ENCODE measurements at regions not wholly inside any gene's neighbourhood (a gene's known extent, or its start where the extent isn't known, plus 50 kb on each side); places are given as distances from the start of the nearest gene placed in this dataset.

DNA sequence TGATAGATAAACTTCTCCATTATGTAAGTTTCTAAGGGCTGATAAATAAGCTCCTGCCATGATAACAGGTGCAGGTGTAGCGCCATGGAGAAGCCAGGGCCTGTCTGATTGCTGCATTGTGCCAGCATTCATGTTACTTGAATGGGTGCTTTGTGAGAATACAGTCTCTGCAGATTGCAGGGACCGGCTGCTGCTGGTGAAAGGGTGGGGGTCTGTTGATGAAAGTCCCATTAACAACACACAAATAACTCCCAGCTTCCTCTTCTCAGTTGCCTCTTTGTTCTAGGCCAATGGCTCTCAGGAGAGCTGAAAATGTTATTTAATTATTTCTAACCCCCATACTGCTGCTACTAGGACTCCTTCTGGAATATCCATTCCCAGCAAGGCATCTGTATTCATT lies 77.2 kb downstream of the RTP4 start:
- ChIA-PET CTCF (no interaction called here), POLR2A (no interaction called here)
- H3K4me3 Mint-ChIP-seq, result no peak overlapping the region
- Histone ChIP-seq H3K36me3 (ENCODE audit: insufficient read depth, low read length) (no peaks in the 10 kb centered on the region), H3K4me3 (ENCODE audit: low read length) (no peak overlapping the region), H3K4me1 (ENCODE audit: insufficient read depth, low read length) (no peaks in the 10 kb centered on the region), H3K27me3 (ENCODE audit: insufficient read depth, low read length, poor library complexity, severe bottlenecking) (no peaks in the 10 kb centered on the region), H3K9me3 (ENCODE audit: low read length) (no peaks in the 10 kb centered on the region), H3K27ac (ENCODE audit: low read depth, low read length) (no peak overlapping the region)
- no peaks in the 10 kb centered on the region for H3K27me3 Mint-ChIP-seq
- H3K36me3 Mint-ChIP-seq, result no peaks in the 10 kb centered on the region
- no peak for DNase-seq
- H3K9me3 Mint-ChIP-seq, result no peaks in the 10 kb centered on the region
- no peaks in the 10 kb centered on the region for H3K4me1 Mint-ChIP-seq
- H3K27ac Mint-ChIP-seq, result no peak overlapping the region

DNA sequence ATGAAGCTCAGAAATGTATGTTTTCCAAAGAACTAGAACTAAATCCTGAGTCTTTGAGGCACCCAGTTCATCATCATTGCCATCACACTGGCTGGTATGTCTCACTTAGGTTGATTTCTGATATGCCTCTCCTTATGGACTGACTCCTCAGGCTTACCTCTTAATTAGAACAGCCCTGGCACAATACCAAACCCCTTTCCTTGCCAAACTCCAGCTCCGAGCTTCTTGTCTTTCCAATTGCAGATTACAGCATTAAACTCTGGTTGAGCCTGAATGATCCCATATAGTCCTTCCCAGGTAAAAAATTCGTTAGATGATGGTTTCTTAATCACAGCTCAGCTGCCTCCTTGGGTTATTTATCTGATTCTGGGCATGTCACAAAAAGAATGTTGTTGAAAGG lies 66.3 kb downstream of the RTP4 start:
- Mint-ChIP-seq H3K4me1 (no peaks in the 10 kb centered on the region), H3K36me3 (no peaks in the 10 kb centered on the region), H3K4me3 (no peak overlapping the region), H3K9me3 (peaks cover 0 to 3% (median 0%) of the 10 kb centered on the region in 5 donors), H3K27ac (no peak overlapping the region), H3K27me3 (peaks cover 18 to 20% of the 10 kb centered on the region in 2 donors)
- ChIA-PET POLR2A (no interaction called here), CTCF (no interaction called here)
- Histone ChIP-seq H3K4me3 (ENCODE audit: low read length) (no peak overlapping the region), H3K36me3 (ENCODE audit: insufficient read depth, low read length) (no peaks in the 10 kb centered on the region), H3K27me3 (ENCODE audit: insufficient read depth, low read length, poor library complexity, severe bottlenecking) (no peaks in the 10 kb centered on the region), H3K9me3 (ENCODE audit: low read length) (no peaks in the 10 kb centered on the region), H3K27ac (ENCODE audit: low read depth, low read length) (no peak overlapping the region), H3K4me1 (ENCODE audit: insufficient read depth, low read length) (no peaks in the 10 kb centered on the region)
- no peak for DNase-seq

DNA sequence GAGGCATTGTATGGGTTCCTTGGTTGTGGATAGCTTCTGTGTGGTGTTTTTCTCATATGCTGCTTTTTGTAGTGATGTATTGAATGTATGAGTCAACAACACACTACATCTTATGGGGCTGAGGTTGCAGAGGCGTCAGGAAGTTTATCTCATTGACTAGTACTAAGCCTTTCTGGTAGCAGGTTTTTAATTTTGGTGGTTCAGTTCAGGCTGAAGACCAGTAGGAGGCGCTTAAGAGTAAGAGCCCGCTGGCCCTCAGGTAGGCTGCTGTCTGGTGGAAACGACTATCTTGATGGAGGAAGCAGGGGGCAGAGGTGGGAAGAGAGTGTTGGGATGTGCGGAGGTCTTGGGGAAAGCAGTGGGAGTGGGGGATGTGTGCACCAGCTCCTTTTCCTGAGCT lies 62.4 kb downstream of the RTP4 start:
- Histone ChIP-seq H3K4me3 (ENCODE audit: low read length) (no peak overlapping the region), H3K4me1 (ENCODE audit: insufficient read depth, low read length) (no peaks in the 10 kb centered on the region), H3K27me3 (ENCODE audit: insufficient read depth, low read length, poor library complexity, severe bottlenecking) (no peaks in the 10 kb centered on the region), H3K9me3 (ENCODE audit: low read length) (no peaks in the 10 kb centered on the region), H3K36me3 (ENCODE audit: insufficient read depth, low read length) (no peaks in the 10 kb centered on the region), H3K27ac (ENCODE audit: low read depth, low read length) (no peak overlapping the region)
- H3K4me3 Mint-ChIP-seq, result no peak overlapping the region
- H3K27ac Mint-ChIP-seq, result no peak overlapping the region
- peaks cover 27 to 29% of the 10 kb centered on the region in 2 donors for H3K27me3 Mint-ChIP-seq
- H3K4me1 Mint-ChIP-seq, result no peaks in the 10 kb centered on the region
- H3K9me3 Mint-ChIP-seq, result peaks cover 0 to 3% (median 0%) of the 10 kb centered on the region in 5 donors
- CTCF ChIA-PET, result no interaction called here
- H3K36me3 Mint-ChIP-seq, result no peaks in the 10 kb centered on the region
- POLR2A ChIA-PET, result no interaction called here
- no peak for DNase-seq

Measured in CD8-positive, alpha-beta memory T cell (primary cell).